ENCODE measurements at regions not wholly inside any gene's neighbourhood (a gene's known extent, or its start where the extent isn't known, plus 50 kb on each side); places are given as distances from the start of the nearest gene placed in this dataset.

- TF ChIP-seq CTCF (optimal IDR thresholded peaks at IDR 0.05 in 1 of 3, IDR thresholded peaks at IDR 0.05 in 1 of 3, conservative IDR thresholded peaks at IDR 0.05 in 1 of 3; ENCODE audit: extremely low read depth in 1 of 3, insufficient read depth in 2 of 3, low read length in 3 of 3) (no peak), EZH2 (IDR thresholded peaks at IDR 0.05; ENCODE audit: low read length) (no peak)
Measured at GRCh38 chr2:51789918-51790317, 758.0 kb upstream of the NRXN1 start.
